ENCODE measurements at regions not wholly inside any gene's neighbourhood (a gene's known extent, or its start where the extent isn't known, plus 50 kb on each side); places are given as distances from the start of the nearest gene placed in this dataset.

GRCh38 chr13:50585674-50586413 is 257.6 kb downstream of the DLEU7 start:
- no peak for DNase-seq (ENCODE audit: low read depth in 2 of 3, low spot score in 2 of 3)

GRCh38 chr13:50586414-50587083 is 256.9 kb downstream of the DLEU7 start:
- no peak for DNase-seq (ENCODE audit: low read depth in 2 of 3, low spot score in 2 of 3)

GRCh38 chr13:50587115-50587514 is 256.4 kb downstream of the DLEU7 start:
- peak in 1 of 3 donors; percentile 36 for DNase-seq (ENCODE audit: low read depth in 2 of 3, low spot score in 2 of 3)

GRCh38 chr13:50587645-50588373 is 255.7 kb downstream of the DLEU7 start:
- DNase-seq (ENCODE audit: low read depth in 2 of 3, low spot score in 2 of 3) = no peak

- DNase-seq (ENCODE audit: low read depth in 2 of 3, low spot score in 2 of 3) = no peak
These were observed 254.9 kb downstream of the DLEU7 start for GRCh38 chr13:50588491-50589130.

- DNase-seq (ENCODE audit: low read depth in 2 of 3, low spot score in 2 of 3) = peak in 1 of 3 donors; percentile 38
These were observed 254.4 kb downstream of the DLEU7 start for GRCh38 chr13:50589139-50589538.

GRCh38 chr13:50589651-50590054 is 253.8 kb downstream of the DLEU7 start:
- no peak for DNase-seq (ENCODE audit: low read depth in 2 of 3, low spot score in 2 of 3)

GRCh38 chr13:50592412-50593155 is 250.9 kb downstream of the DLEU7 start:
- no peak for DNase-seq (ENCODE audit: low read depth in 2 of 3, low spot score in 2 of 3)

DNA sequence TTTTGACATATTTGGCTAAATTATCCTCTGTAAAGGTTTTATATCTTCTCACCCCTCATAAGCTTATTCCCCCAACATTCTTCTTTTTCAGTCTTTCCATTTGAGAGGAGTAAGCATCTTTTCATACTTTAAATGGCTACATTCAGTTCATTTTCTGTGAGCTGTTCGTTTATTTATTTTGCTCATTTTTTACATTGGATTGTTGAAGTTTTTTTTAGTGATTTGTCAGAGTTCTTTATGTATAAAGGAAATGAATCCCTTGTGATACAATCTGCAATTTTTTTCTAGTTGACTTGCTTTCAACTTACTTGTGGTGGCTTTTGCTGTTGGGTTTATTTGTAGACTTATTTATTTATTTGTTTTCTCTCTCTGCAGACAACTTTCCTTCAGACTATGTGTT is 250.3 kb downstream of the DLEU7 start:
- no peak for DNase-seq (ENCODE audit: low read depth in 2 of 3, low spot score in 2 of 3)

DNA sequence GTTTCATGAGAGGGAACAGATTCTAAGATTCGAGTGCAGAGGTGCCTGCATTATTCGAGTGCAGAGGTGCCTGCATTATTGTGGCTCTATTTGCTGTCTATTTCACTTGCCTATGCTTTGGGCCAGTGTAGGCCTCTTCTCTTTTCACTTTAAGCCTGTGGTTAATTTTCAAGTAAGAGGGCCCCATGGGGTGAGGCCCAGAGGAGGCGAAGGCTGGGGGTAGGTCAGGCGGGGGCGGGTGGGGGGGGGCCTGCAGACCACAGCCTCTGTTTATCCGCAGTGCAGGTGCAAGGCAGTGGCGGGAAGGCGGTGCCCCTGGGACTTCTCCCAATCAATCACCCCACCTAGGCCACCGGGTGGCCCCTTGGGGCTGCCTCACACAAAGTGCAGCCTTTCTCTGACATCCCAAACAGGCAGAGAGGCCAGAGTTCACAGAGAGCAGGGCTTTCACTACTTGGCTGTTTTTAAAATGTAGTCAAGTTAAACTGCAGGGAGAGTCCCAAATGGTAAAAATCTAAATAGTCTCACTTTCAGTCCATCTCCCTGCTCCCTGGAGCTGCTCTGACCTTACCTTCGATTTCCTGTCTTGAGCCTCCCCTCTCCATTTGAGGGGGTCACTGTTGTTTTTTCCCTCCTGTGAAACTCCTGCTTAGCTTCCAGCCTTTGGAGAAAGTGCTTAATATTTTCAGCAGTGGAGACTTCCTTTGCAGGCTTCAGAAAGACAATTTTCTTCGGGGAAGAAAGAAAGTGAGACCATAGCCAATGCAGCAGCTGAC is 249.0 kb downstream of the DLEU7 start:
- DNase-seq (ENCODE audit: low read depth in 2 of 3, low spot score in 2 of 3) = peak in 1 of 3 donors; percentile 40

DNA sequence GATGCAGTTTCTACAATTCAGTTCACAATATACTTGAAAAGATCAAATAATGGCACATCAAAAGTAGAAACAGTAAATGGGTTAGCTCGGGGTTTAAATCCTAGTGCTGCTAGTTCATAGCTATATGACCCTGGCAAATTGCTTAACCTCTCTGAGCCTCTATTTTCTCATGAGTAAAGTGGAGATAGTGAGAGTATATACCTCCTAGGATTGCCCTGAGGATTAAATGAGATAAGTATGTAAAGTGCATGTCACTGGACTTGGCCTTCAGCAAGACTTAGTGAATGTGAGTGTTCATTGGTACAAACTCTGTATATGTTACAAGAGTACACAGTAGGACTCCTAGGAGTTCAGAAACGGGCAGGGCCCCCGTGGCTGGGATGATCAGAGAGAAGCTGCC is 248.3 kb downstream of the DLEU7 start:
- DNase-seq (ENCODE audit: low read depth in 2 of 3, low spot score in 2 of 3) = no peak

DNA sequence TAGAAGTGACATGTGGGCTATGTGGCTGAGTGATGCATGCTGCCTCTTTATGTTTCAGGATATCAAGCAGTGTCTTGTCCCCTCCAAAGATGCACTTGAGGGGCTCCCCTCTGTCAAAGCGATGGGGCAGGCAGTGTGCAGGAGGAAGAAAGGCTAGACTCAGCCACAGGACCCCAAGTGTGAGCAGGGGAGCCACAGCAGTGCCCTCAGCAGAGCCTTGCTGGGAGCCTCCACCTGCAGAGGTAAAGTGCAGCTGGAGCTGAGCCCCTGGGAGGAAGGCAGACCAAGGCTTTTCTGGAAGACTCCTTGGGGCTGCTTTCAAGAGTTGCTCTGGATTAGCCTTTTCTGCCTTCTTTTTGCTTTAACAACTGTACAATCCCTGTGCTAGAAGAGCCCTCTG is 247.3 kb downstream of the DLEU7 start:
- no peak for DNase-seq (ENCODE audit: low read depth in 2 of 3, low spot score in 2 of 3)

GRCh38 chr13:50596776-50597203 is 246.7 kb downstream of the DLEU7 start:
- no peak for DNase-seq (ENCODE audit: low read depth in 2 of 3, low spot score in 2 of 3)

- no peak for DNase-seq (ENCODE audit: low read depth in 2 of 3, low spot score in 2 of 3)
These were observed 245.2 kb downstream of the DLEU7 start for GRCh38 chr13:50598338-50598737.

- no peak for DNase-seq (ENCODE audit: low read depth in 2 of 3, low spot score in 2 of 3)
These were observed 244.4 kb downstream of the DLEU7 start for GRCh38 chr13:50599046-50599445.

DNA sequence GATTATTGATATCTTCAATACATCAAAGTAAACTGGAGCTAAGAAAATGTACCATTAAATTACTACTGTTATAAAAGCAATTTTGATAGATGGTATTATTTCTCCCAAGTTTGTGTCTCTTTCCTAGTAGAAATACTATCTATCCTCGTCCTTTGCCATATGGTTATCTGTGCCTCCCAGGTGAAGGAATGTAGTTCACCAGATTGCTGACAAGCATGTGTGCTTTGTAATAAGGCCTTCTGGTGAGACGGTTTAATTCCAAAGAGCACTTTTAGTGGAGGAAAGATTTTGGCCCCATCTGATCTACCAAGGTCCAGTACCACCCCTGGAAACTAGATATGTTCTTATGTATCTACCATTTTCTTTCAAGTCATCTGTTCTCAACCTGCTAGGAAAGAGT is 243.6 kb downstream of the DLEU7 start:
- no peak for DNase-seq (ENCODE audit: low read depth in 2 of 3, low spot score in 2 of 3)

DNA sequence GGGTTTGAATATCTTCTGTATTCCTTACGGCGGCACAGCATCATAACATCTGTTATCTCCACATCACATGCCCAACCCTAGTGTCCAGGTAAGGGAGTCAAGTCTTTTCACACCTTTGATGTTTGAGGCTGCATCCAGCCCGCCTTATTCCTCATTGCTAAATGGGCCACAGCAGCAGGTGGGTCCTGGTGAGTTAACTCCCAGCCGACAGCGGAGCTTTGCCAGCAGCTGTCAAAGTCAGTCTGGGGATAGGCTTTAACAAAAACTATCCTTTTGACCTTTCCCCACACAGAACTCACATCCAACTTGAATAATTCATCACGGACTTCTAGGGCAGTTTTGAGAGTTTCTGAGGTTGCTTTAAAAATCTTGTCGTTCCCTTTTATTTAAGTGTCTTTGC is 235.1 kb downstream of the DLEU7 start:
- no peak for DNase-seq (ENCODE audit: low read depth in 2 of 3, low spot score in 2 of 3)

GRCh38 chr13:50609011-50609410 is 234.5 kb downstream of the DLEU7 start:
- no peak for DNase-seq (ENCODE audit: low read depth in 2 of 3, low spot score in 2 of 3)

DNA sequence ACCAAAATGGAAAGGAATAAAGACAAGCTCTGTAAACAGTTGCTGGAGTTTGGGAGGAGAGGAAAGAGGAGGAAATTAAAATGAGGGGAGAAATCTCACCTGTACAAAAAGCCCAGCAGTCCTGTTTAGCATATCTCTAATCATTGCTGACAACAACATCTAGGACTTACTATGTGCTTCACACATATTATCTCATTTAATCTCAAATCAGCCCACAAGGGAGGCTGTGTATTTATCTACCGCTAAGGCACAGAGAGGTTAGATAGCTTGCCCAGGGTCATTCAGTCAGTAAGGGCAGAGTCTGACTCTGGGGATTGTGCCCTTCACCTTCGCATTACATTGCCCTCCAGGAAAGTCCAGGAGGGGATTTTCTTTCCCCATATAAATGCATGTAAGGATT is 233.3 kb downstream of the DLEU7 start:
- DNase-seq (ENCODE audit: low read depth in 2 of 3, low spot score in 2 of 3) = no peak

Measured in hematopoietic multipotent progenitor cell (in vitro differentiated cells).